OCI-LY3 (cell line): ENCODE measurements at regions not wholly inside any gene's neighbourhood (a gene's known extent, or its start where the extent isn't known, plus 50 kb on each side); places are given as distances from the start of the nearest gene placed in this dataset.

ENCODE experiments used
- H2AFZ ChIP-seq: fragments of 200-600, 300-600 bp; shearing (Covaris generic); 2 replicates; pipeline ENCODE4 v1.6.0; 2014; ENCODE audit warnings: antibody characterized with exemption, low read depth, low read length
- H3K27ac ChIP-seq: fragments of 200-600, 300-600 bp; sonication (generic); 2 replicates; pipeline ENCODE4 v1.5.1; 2014; ENCODE audit warnings: mild to moderate bottlenecking, low read length, moderate library complexity, mixed read lengths
- H3K27me3 ChIP-seq: fragments of 200-600, 300-600 bp; sonication (generic); 2 replicates; pipeline ENCODE4 v1.6.1; 2014; ENCODE audit warnings: low read depth, low read length, mixed read lengths
- H3K36me3 ChIP-seq: fragments of 200-600, 300-600 bp; sonication (generic); replicated peaks from 2 replicates; pipeline ENCODE3; 2014; ENCODE audit warnings: low read depth, low read length, mixed read lengths
- H3K4me1 ChIP-seq: fragments of 300-600, 200-600 bp; sonication (generic); 2 replicates; pipeline ENCODE4 v1.6.1; 2014; ENCODE audit warnings: low read length, mixed read lengths
- H3K4me2 ChIP-seq: fragments of 200-600, 300-600 bp; sonication (generic); 2 replicates; pipeline ENCODE4 v1.6.1; 2014; ENCODE audit warnings: low read length, mixed read lengths
- H3K4me3 ChIP-seq: fragments of 300-600, 200-600 bp; sonication (generic); 2 replicates; pipeline ENCODE4 v1.5.1; 2014; ENCODE audit warnings: antibody characterized with exemption, mild to moderate bottlenecking, low read length, moderate library complexity
- H3K79me2 ChIP-seq: fragments of 300-600, 200-600 bp; shearing (Covaris generic); 2 replicates; pipeline ENCODE4 v1.6.1; 2014; ENCODE audit warnings: mild to moderate bottlenecking, low read length, mixed read lengths
- H3K9ac ChIP-seq: fragments of 300-600, 200-600 bp; shearing (Covaris generic); 2 replicates; pipeline ENCODE4 v1.6.0; 2014; ENCODE audit warnings: mild to moderate bottlenecking, low read length, moderate library complexity
- H3K9me3 ChIP-seq: fragments of 200-600, 300-600 bp; shearing (Covaris generic); 2 replicates; pipeline ENCODE4 v1.6.1; 2014; ENCODE audit warnings: low read length, mixed read lengths; ENCODE audit not compliant: insufficient read depth
- H4K20me1 ChIP-seq: fragments of 200-600, 300-600 bp; sonication (generic); 2 replicates; pipeline ENCODE4 v1.6.1; 2016; ENCODE audit warnings: low read length, mixed read lengths; ENCODE audit not compliant: insufficient read depth
- CTCF ChIP-seq: fragments of 200-600, 300-600 bp; sonication (generic); IDR thresholded peaks from 2 replicates; pipeline ENCODE4 v1.5.1; 2014; ENCODE audit warnings: antibody characterized with exemption, low read length, low read depth
- EZH2phosphoT487 ChIP-seq: fragments of 200-600 bp; shearing (Covaris generic); IDR thresholded peaks from 2 replicates; pipeline ENCODE4 v1.6.1; 2018; ENCODE audit warnings: antibody characterized with exemption, mixed run types, low read depth

- H3K27me3 ChIP-seq = no peaks in the 10 kb centered on the region
- no peaks in the 10 kb centered on the region for H3K36me3 ChIP-seq
- no peak overlapping the region for H3K27ac ChIP-seq
- no peak overlapping the region for H3K4me2 ChIP-seq
- no peaks in the 10 kb centered on the region for H3K9me3 ChIP-seq
- H4K20me1 ChIP-seq = no peaks in the 10 kb centered on the region
- no peak overlapping the region for H3K9ac ChIP-seq
- H2AFZ ChIP-seq = no peak overlapping the region
- no peaks in the 10 kb centered on the region for H3K79me2 ChIP-seq
- no peak overlapping the region for H3K4me3 ChIP-seq
- TF ChIP-seq EZH2phosphoT487 (no peak), CTCF (no peak)
- no peaks in the 10 kb centered on the region for H3K4me1 ChIP-seq
Measured at GRCh38 chr5:99773290-99773689, 761.9 kb upstream of the FAM174A start.

GRCh38 chr5:99771296-99771695 lies 763.9 kb upstream of the FAM174A start:
- Histone ChIP-seq H4K20me1 (no peaks in the 10 kb centered on the region), H3K9ac (no peak overlapping the region), H3K4me3 (no peak overlapping the region), H3K4me2 (no peak overlapping the region), H3K36me3 (no peaks in the 10 kb centered on the region), H3K27me3 (no peaks in the 10 kb centered on the region), H2AFZ (no peak overlapping the region), H3K4me1 (no peaks in the 10 kb centered on the region), H3K9me3 (no peaks in the 10 kb centered on the region), H3K27ac (no peak overlapping the region), H3K79me2 (no peaks in the 10 kb centered on the region)
- TF ChIP-seq EZH2phosphoT487 (no peak), CTCF (no peak)

GRCh38 chr5:99765011-99765410 lies 770.2 kb upstream of the FAM174A start:
- Histone ChIP-seq H2AFZ (no peak overlapping the region), H4K20me1 (no peaks in the 10 kb centered on the region), H3K9ac (no peak overlapping the region)

GRCh38 chr5:99763021-99763774 lies 772.0 kb upstream of the FAM174A start:
- H3K4me1 ChIP-seq = no peaks in the 10 kb centered on the region
- TF ChIP-seq CTCF (no peak), EZH2phosphoT487 (no peak)
- no peak overlapping the region for H3K4me2 ChIP-seq
- no peak overlapping the region for H3K9ac ChIP-seq
- no peak overlapping the region for H2AFZ ChIP-seq
- H3K4me3 ChIP-seq = no peak overlapping the region
- no peaks in the 10 kb centered on the region for H3K9me3 ChIP-seq
- no peaks in the 10 kb centered on the region for H3K27me3 ChIP-seq
- no peaks in the 10 kb centered on the region for H3K36me3 ChIP-seq
- no peak overlapping the region for H3K27ac ChIP-seq
- no peaks in the 10 kb centered on the region for H3K79me2 ChIP-seq
- H4K20me1 ChIP-seq = no peaks in the 10 kb centered on the region

More at GRCh38 chr5:99765011-99765410, 770.2 kb upstream of the FAM174A start:
- Histone ChIP-seq H3K4me2 (no peak overlapping the region), H3K27me3 (no peaks in the 10 kb centered on the region), H3K4me3 (no peak overlapping the region), H3K27ac (no peak overlapping the region), H3K4me1 (no peaks in the 10 kb centered on the region), H3K9me3 (no peaks in the 10 kb centered on the region), H3K36me3 (no peaks in the 10 kb centered on the region), H3K79me2 (no peaks in the 10 kb centered on the region)
- TF ChIP-seq CTCF (no peak), EZH2phosphoT487 (no peak)
